Medulla oblongata (tissue), 1 donor: ENCODE measurements at regions not wholly inside any gene's neighbourhood (a gene's known extent, or its start where the extent isn't known, plus 50 kb on each side); places are given as distances from the start of the nearest gene placed in this dataset.

Experiments
- DNase-seq: peaks from one replicate; pipeline ENCODE4 v3.0.0-alpha.2; 2015; ENCODE audit errors: extremely low spot score

DNA sequence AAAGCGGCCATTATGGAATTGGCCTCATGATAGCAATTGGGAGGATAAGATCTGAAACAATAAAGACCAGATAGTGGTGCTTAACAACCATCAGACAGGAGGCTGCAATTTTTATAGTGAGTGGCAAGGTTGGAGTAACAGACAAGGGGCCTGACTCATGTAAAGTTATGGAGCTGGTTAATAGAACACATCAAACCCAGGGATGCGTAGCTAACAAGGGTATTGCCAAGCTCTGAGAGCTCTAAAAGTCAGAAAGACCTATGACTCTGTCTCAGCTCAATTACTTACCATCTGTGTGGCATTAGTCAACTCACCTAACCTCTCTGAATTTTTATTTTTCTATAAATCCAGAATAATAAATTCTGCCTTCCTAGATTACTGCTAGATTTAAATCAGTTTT, 1731.5 kb upstream of the FLRT2 start:
- DNase-seq = no peak

DNA sequence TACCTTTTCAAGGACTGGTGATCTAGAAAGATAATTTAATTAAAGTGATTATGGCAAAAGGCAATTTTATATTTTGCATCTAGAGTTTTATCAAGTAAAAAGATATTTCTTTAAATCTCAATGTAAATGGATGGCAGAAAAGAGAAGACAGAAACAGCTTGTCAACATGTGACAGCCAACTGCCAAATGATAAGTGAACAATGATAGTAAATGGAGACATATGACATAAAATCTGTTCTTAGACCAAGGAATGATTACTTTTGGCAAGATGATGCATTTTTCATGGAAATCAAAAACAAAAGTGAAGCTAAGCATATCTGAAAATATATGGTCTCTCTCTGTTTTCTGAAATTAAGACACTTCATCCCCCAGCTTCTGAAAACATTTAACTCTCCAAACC, 1730.7 kb upstream of the FLRT2 start:
- no peak for DNase-seq

DNA sequence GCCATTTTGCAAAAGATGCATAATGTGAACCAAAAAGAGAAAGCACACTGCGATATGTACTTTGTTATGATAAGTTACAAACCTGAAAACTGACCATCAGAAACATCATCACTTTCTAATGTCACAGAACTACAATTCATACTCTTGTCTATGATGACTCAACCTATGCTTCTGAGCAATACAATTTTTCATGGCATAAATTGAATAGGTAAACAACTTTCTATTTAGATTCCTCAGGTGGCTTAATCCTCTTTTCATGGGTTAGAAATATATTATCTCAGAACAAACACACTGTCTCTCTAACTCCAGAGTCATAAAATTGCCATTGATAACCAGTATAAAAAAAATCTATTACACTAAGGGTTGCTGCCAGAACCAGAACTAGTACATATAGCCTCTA, 1715.0 kb upstream of the FLRT2 start:
- DNase-seq = no peak

DNA sequence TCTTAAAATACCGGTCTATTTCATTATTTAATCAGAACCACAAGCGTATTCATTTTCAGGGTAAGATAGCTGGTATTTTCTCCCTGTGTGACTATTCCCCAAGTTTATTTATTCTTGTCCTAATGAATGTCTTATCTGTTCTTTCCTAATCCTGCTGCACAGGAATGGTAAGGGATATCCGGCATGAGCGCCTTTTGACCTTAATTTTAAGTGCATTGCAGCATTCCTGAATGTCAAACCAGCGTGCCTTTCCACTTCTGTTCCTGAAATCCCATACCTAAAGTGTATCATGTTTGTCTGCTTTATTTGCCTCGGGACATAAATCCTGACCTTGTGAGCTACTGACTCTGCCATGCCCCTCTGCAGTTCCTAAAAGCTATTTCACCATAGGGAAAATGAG, 1713.2 kb upstream of the FLRT2 start:
- no peak for DNase-seq

DNA sequence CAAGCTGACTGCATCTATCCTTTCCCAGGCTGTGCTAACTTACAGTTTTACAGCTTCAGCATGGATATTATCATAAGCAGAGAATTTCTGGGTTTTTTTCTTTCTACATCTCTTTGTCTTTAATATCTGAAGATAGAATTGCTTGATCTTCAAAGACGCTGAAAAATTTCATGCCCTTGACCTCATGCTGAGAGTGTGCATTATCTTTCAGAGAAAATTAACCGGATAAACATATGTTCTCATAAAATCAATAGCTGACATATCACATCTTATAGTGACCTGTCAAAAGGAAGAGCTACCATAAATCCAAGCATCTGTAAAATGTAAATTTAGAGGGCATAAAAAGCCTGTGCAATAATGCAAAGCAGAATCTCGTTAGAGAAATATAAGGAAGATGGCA, 1704.1 kb upstream of the FLRT2 start:
- no peak for DNase-seq

DNA sequence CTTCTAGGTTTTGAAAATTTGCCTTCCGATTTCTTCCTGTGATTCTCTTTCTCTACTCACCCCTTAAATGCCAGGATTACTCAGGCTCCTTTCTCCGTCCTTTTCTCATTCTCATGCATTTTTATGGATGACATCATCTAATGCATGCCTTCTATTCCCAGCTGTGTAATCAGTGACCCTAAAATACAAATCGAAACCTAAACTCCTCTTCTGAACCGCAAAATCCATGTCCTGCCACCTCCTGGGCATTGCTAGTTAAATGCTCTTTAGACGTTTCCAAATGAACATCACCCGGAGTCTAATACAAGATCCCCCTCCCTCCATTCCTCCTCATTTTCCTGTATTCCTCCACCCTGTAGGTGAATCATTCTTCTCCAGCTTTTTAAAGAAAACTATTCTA, 1703.1 kb upstream of the FLRT2 start:
- no peak for DNase-seq

DNA sequence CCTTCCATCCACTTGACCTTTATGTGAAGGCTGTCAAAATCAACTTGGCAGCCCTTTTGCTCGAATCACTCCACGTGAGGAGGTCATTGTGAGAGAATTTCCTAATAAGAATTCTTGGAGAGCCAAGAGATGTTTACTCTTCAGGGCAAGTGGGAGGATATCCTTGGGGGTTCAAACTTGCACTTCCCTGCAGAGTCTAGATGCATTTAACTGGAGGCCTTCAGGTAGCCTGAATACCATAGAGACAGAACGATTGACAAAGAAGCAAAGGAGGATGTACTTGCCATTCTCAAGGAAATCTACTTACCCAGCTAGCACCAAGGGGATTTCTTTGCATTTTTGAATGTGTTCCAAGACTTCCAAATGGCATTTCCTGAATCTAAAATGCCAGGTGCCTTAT, 1702.6 kb upstream of the FLRT2 start:
- DNase-seq = no peak

DNA sequence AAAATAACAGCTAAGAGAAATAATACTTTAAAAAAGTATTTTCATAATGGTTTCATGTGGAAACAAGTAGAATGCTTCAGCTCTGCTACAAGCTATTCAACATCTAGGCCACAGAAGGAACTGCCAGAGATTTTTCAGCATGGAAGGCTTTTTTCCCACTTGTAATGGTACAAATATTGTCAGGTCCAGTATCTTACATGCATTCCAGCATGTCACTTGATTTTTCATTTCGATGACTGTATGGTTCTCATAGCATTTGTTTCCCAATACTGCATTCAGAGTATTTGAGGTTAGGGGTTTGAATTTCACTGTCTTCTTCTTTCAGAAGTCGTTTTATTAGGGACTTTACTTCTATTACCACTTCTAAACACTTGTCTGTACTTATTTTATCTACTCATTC, 1701.5 kb upstream of the FLRT2 start:
- no peak for DNase-seq

DNA sequence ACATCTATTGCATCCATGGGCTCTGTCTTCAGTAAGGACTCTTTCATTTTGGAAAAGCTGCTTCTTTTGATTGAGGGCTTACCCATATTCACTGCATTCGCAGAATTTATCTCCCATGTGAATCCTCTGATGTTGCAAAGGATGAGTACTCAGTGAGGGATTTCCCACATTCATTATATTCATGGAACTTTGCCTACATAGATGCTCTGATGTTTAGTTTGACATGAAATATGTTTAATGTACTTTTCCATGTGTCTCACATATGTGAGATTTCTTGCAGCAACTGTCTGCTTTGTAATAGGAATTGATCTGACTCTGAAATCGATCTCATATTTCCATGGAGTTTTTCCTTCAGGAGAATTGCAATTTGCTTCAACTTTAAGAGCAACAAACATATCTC, 1699.6 kb upstream of the FLRT2 start:
- DNase-seq = no peak

DNA sequence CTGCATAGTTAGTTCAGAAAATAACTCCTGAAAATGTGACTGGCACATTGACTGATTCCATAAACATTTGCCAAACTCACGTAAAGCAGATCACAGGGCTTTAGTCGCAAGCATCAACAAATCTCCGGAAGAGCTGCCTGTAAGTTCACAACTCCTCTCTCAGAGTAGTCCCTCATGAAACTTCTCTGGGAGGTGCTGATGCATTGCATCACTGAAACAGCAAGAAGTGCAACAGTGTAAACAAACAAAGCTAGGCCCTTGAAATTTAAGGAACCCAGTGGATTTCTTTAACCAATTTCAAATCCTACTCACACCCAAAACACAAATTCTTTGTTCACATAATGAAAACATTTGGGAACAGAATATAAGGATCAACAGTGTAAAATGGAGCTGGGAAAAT, 1691.7 kb upstream of the FLRT2 start:
- no peak for DNase-seq

DNA sequence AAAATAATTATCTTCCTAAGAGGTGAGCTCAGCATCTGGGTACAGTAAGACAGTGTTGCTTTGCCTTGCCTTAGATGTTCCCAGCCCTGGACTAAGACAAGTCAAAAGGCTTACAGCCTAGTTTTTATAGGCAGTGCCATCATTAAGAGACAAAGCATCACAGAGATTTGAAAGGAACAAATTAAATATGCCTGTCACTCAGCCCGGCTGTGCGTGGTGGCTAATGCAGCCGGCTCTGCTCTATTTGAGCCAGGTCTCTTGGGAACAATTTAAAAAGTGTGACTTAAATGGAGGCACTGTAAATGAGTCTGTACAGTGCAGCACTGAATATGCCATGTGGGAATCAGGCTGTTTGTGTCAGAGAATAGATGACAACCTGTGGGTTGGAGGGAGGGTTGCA, 1687.4 kb upstream of the FLRT2 start:
- DNase-seq = no peak

DNA sequence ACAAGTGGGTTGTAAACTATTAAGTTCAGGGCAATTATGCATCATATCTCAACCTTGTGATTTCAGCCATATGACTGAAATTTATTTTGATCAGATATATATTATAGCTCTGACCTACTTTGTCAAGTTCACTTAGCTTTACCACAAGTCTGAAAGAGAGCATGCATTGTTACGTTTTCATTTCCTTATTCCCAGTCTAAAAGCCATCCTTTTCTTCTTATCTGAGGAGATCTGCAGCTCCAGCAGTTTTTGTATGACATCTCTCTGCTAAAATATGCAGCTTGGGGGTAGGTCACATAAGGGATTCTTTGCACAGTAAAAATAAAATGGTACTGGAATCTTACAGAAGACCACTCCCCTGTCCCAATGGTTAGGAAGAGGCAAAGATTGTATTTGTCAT, 1682.8 kb upstream of the FLRT2 start:
- no peak for DNase-seq

DNA sequence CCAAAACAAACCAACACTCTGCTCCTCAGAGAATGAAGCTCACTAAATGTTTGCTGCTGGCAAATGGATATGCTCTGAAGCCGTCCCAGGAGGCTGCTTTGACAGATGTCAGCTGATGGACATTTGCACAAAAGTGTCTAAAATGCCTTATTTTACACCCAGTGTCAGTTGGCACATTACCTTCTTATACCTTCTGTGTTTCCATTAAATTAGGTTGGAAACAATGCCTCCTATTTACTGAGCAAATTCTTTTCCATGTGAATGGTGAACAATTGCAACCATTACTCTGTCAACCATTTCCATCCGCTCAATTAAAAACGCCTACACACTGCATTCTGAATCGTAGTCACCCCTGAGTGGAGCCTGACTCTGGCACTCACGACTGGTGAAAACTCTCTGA, 1679.9 kb upstream of the FLRT2 start:
- DNase-seq = no peak

DNA sequence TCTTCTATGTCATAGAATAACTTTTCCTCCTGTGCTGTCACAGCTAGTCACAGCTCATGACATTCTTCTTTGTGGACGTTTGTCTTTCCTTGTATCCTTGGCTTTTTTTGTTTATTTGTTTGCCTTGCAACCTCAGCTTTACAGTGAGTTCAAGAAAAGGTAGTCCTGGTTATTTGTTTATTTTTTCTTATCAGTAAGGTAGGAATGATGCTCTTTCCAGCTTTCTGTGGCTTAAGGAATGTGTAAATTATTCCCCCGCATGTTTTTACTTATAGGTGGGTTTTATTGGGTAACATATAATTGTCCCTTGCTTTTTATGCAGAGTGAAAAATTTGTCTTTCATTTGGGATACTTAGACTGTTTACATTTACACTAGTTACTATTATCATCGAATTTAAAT, 1673.6 kb upstream of the FLRT2 start:
- no peak for DNase-seq

DNA sequence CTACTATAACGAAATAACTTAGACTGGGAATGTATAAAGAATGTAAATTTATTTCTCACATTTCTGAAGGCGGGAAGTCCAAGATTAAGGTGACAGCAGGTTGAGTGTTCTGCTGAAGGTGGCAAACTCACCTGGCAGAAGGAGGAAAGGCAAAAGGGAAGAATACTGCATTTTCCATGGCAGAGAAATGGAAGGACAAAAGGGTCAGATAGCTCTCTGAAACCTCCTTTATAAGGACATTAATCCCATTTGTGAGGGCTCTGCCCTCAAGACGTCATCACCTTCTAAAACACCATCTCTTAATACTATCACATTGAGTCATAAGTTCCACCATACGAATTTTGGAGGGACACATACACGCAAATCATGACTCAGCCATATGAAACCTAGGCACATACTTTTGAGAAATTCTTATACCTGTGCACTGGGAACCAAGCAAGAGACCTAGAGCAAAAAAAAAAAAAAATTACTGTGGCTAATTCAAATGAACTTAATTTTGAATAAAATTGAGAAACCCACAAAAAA, 1669.3 kb upstream of the FLRT2 start:
- no peak for DNase-seq

DNA sequence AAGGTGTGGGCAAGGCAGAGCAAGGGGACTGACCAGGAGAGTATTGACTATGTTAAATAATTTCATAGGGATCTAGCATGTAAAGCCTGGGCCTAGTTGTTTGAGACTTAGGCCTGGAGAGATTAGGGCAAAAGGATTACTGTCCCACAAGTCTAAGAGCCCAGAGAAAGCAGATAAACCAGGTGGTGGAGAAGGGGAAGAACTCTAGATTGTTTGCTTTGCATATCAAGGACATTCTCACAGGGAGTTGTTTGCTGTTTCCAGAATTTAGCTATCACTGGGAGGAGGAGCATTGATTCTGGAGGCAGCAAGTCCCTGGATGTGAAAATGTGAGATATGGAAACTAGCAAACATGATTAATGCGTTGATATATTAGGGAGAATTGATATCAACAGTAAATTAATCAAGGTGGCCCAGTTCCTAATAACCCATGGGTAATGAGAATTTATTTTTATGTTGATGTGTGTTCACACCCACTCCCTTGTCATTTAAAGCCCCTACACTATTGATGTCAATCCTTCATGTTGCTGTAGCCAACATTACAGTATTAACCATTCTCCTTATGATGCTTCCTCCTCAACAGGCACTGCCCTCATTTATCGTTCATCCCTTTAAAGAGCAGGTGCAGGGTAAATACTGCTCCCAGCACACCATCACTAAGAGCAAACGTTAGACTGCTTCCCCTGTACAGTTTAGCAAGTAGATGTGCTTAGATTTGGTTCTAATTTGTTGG, 1666.7 kb upstream of the FLRT2 start:
- no peak for DNase-seq

DNA sequence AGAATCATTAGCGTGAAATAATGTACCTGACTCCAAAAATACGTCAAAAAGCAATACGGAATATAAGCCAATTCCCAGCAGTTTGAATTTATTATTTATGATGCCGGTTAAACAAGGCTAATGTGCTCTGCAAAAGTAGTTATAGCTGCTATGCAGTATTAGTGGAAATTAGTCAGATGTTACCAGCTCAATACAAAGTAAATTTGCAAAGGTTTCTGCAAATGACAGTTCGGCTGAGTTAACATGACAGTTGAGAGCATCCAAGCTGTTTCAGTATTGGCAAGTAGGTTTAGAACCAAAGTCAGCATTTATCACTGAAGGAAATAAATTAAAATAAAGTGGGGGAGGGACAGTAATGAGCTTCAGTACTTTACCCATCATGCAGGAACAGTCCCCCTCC, 1665.8 kb upstream of the FLRT2 start:
- no peak for DNase-seq

DNA sequence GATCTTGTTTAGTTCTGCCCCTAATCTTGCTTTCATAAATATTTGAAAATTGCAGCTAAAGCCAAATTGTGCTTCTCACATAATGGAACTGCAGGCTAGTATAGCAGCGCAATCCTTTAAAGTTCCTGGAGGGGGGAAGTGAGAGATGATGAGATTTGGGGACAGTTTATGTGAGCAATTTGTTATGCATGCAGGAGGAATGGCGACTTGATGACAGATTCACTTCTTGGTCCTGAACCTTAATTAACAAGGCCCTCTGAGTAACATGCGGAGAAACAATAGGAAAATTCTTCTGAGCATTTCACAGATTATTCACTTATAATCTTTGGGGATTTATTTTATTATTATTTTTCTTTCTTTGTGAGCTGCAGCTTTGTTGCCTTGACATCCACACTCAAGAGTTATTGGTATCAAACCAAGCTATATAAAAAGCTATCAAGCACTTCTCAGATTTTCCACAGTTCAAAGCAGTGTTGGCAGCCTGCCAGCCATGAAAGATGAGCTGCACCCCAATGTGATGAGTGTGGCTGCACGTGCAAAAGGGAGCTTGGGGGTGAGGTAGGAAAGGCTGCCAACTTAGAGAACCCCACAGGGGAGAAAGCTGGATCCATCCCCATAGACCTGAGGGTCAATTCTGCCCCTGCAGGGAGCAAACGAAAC, 1662.2 kb upstream of the FLRT2 start:
- DNase-seq = no peak

DNA sequence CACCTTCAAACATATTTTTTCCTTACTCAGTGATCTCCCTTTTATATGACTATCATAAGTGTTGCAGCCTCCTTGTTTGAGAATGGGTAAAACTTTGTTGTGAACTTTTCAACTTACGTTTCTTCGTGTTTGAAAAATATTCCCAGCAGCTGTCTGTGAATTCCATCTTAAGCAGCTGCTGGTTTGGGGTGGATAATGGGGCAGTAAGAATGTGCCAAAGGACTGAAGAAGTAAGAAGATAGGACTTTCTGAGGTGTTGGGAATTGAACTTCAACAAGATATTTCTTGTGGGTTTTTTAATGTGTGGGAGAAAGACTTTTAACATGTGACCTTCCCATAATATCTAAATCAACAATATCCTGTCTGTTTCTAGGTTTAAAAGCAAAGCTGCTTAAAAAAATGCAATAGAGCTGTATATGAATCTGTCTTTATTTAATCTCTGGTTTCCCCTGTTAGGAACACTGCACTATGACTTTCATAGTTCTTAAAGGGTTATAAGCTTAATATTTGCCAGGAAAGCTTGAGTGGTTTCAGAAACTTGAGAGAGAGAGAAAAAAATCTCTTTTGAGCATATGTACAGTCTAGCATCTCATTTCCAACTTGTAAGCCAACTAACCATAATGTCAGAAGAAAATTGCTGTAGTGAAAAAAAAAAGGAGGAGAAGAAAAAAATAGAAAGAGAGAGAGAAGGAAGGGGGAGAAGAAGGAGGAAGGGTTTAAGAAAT, 1659.2 kb upstream of the FLRT2 start:
- DNase-seq = no peak

DNA sequence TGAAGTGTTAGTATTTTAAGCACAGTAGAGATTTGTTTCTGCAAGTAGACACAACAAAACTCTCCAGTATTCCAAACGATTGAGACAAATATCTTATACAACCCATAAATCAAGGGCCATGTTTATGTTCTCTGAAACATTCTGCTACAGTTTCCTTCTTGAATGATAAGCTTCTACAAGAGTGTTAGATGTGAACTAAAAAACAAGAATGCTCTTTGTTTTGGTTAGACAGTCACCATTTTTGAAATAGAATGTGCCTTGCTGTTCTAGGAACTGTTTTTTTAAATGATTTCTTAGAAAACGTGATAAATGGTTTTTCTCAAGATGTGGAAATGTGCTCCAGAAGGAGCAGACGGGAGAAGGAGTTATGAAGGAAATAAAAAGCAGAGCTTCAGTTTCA, 1656.3 kb upstream of the FLRT2 start:
- no peak for DNase-seq

DNA sequence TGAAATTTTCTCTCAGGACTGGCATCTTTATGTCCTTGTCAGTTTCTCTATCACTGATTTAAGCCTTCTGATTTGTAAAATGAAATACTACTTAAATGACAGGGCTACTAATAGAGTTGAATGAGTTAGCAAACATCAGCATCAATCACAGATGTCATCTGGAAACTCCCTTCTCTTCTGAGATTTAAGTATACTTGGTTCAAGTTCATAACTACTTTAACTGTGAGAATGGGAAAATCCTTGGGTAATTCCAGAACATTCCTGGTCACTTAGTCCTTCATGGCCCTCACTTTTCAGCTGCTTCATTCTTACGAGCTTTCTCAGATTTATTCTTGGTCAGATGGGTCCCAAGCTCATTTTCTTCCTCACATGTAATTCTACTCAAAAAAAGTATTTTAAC, 1655.3 kb upstream of the FLRT2 start:
- DNase-seq = no peak

DNA sequence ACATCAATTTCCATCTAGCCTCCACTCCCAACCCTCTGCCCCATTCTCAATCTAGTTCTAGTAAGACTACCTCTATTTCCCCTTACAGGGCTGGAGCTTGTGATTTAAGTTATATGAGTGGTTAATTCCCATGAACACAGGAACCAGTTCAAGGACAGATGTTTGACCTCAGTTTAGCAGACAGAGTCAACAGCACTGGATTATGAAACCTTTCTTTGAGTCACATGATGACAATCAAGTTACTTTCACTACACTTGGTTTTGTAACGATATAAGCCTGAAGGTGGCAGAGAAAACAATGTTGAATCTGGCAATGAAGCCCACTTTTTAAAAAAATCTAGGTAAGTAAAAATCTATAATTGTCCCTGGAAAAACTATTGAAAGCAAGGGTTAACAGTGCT, 1646.2 kb upstream of the FLRT2 start:
- no peak for DNase-seq

DNA sequence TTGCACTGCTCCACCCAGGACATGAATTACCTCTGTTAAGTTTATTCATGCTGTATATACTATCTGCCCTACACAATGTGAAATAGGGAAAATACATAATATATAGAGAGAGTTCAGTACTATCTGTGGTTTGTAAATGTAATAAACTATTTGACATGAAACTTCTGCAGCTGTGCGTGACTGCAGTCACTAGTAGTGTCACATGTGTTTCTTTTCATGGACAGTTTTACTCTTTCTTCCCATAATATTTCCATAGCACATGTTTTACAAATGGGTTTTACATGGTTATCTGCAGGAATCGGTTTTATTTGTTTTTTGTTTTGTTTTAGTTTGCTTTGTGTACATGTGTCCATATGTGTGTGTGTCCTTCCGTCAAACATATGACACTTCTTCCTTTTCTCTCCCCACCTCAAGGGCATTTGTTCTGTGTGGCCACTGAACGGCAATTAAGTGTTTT, 1644.1 kb upstream of the FLRT2 start:
- no peak for DNase-seq
